Muscle layer of colon (tissue), 2 donors: ENCODE measurements at regions not wholly inside any gene's neighbourhood (a gene's known extent, or its start where the extent isn't known, plus 50 kb on each side); places are given as distances from the start of the nearest gene placed in this dataset.
"Not testable (repeated sequence)": the region's sequence is repeated elsewhere in the genome, so short reads cannot be mapped to it uniquely, and the experiment has no call there.

Source experiments
- H3K27ac ChIP-seq: one replicate; pipeline ENCODE4 v1.7.0; 2013; ENCODE audit warnings: low read depth, mild to moderate bottlenecking, low read length, moderate library complexity
- H3K27me3 ChIP-seq, 2 donors: one replicate each; pipeline ENCODE4 v1.7.0; 2013; ENCODE audit warnings: low read length in 2 of 2, mild to moderate bottlenecking in 2 of 2; ENCODE audit not compliant: insufficient read depth in 2 of 2, control insufficient read depth in 1 of 2
- H3K36me3 ChIP-seq: one replicate; pipeline ENCODE4 v1.7.0; 2013; ENCODE audit warnings: mild to moderate bottlenecking, low read length; ENCODE audit not compliant: insufficient read depth
- H3K4me1 ChIP-seq: one replicate; pipeline ENCODE4 v1.7.0; 2013; ENCODE audit warnings: mild to moderate bottlenecking, low read length; ENCODE audit not compliant: insufficient read depth
- H3K4me3 ChIP-seq, 2 donors: one replicate each; pipeline ENCODE4 v1.7.0; 2013; ENCODE audit warnings: low read length in 2 of 2, low read depth in 1 of 2, mild to moderate bottlenecking in 1 of 2, moderate library complexity in 1 of 2
- H3K9ac ChIP-seq: one replicate; pipeline ENCODE4 v1.7.0; 2013; ENCODE audit warnings: low read length
- H3K9me3 ChIP-seq: one replicate; pipeline ENCODE4 v1.7.0; 2013; ENCODE audit warnings: mild to moderate bottlenecking, low read length
- donor health status: abdominal sarcoma.
- donor health status: Adenocarcinoma of cecum.

- no peak overlapping the region for H3K9ac ChIP-seq
- H3K4me3 ChIP-seq: no peak overlapping the region
- H3K27me3 ChIP-seq: no peaks in the 10 kb centered on the region
- H3K36me3 ChIP-seq: no peaks in the 10 kb centered on the region
- H3K27ac ChIP-seq: no peak overlapping the region
- peaks cover 24% of the 10 kb centered on the region for H3K4me1 ChIP-seq
- H3K9me3 ChIP-seq: no peaks in the 10 kb centered on the region
Observed at GRCh38 chr1:157315544-157315943, 177.3 kb upstream of the ETV3 start.

- no peak overlapping the region for H3K27ac ChIP-seq
- H3K9ac ChIP-seq: no peak overlapping the region
- H3K27me3 ChIP-seq: no peaks in the 10 kb centered on the region
- H3K4me3 ChIP-seq: no peak overlapping the region
- H3K9me3 ChIP-seq: no peaks in the 10 kb centered on the region
- peaks cover 31% of the 10 kb centered on the region for H3K4me1 ChIP-seq
- no peaks in the 10 kb centered on the region for H3K36me3 ChIP-seq
Observed at GRCh38 chr1:157314408-157314807, 176.2 kb upstream of the ETV3 start.

- H3K36me3 ChIP-seq: no peaks in the 10 kb centered on the region
- no peak overlapping the region for H3K27ac ChIP-seq
- no peaks in the 10 kb centered on the region for H3K9me3 ChIP-seq
- H3K9ac ChIP-seq: no peak overlapping the region
- peaks cover 31% of the 10 kb centered on the region for H3K4me1 ChIP-seq
- no peaks in the 10 kb centered on the region for H3K27me3 ChIP-seq
- H3K4me3 ChIP-seq: no peak overlapping the region
Observed at GRCh38 chr1:157313240-157313807, 175.1 kb upstream of the ETV3 start.

GRCh38 chr1:157312082-157312812 lies 174.1 kb upstream of the ETV3 start:
- H3K36me3 ChIP-seq: no peaks in the 10 kb centered on the region
- H3K27ac ChIP-seq: no peak overlapping the region
- no peak overlapping the region for H3K9ac ChIP-seq
- peak overlapping the region in 1 of 2 donors; percentile 10 for H3K4me3 ChIP-seq
- H3K9me3 ChIP-seq: no peaks in the 10 kb centered on the region
- no peaks in the 10 kb centered on the region for H3K27me3 ChIP-seq
- H3K4me1 ChIP-seq: peaks cover 31% of the 10 kb centered on the region

- H3K9me3 ChIP-seq: no peaks in the 10 kb centered on the region
- no peaks in the 10 kb centered on the region for H3K36me3 ChIP-seq
- peaks cover 31% of the 10 kb centered on the region for H3K4me1 ChIP-seq
- no peaks in the 10 kb centered on the region for H3K27me3 ChIP-seq
- H3K9ac ChIP-seq: no peak overlapping the region
- no peak overlapping the region for H3K4me3 ChIP-seq
- no peak overlapping the region for H3K27ac ChIP-seq
Observed at GRCh38 chr1:157311730-157312081, 173.5 kb upstream of the ETV3 start.

GRCh38 chr1:157310805-157311729 lies 172.9 kb upstream of the ETV3 start:
- not testable (repeated sequence) for H3K27me3 ChIP-seq, H3K9me3 ChIP-seq, H3K27ac ChIP-seq, H3K4me3 ChIP-seq, H3K36me3 ChIP-seq, H3K9ac ChIP-seq
- peaks cover 31% of the 10 kb centered on the region for H3K4me1 ChIP-seq

- no peak overlapping the region for H3K9ac ChIP-seq
- peaks cover 31% of the 10 kb centered on the region for H3K4me1 ChIP-seq
- H3K27ac ChIP-seq: no peak overlapping the region
- H3K36me3 ChIP-seq: no peaks in the 10 kb centered on the region
- no peaks in the 10 kb centered on the region for H3K27me3 ChIP-seq
- no peak overlapping the region for H3K4me3 ChIP-seq
- H3K9me3 ChIP-seq: no peaks in the 10 kb centered on the region
Observed at GRCh38 chr1:157310401-157310800, 172.2 kb upstream of the ETV3 start.

GRCh38 chr1:157307491-157307890 lies 169.3 kb upstream of the ETV3 start:
- peaks cover 27% of the 10 kb centered on the region for H3K4me1 ChIP-seq
- H3K27ac ChIP-seq: no peak overlapping the region
- H3K4me3 ChIP-seq: no peak overlapping the region
- H3K9me3 ChIP-seq: no peaks in the 10 kb centered on the region
- H3K9ac ChIP-seq: no peak overlapping the region
- no peaks in the 10 kb centered on the region for H3K27me3 ChIP-seq
- no peaks in the 10 kb centered on the region for H3K36me3 ChIP-seq

GRCh38 chr1:157306896-157307295 lies 168.7 kb upstream of the ETV3 start:
- H3K4me1 ChIP-seq: peaks cover 21% of the 10 kb centered on the region
- H3K9me3 ChIP-seq: no peaks in the 10 kb centered on the region
- no peak overlapping the region for H3K27ac ChIP-seq
- no peak overlapping the region for H3K9ac ChIP-seq
- no peak overlapping the region for H3K4me3 ChIP-seq
- H3K27me3 ChIP-seq: no peaks in the 10 kb centered on the region
- no peaks in the 10 kb centered on the region for H3K36me3 ChIP-seq

GRCh38 chr1:157304271-157304670 lies 166.1 kb upstream of the ETV3 start:
- Histone ChIP-seq H3K27ac (no peak overlapping the region), H3K9me3 (no peaks in the 10 kb centered on the region), H3K4me3 (no peak overlapping the region), H3K27me3 (no peaks in the 10 kb centered on the region), H3K36me3 (no peaks in the 10 kb centered on the region), H3K4me1 (no peaks in the 10 kb centered on the region), H3K9ac (no peak overlapping the region)

- Histone ChIP-seq H3K4me1 (no peaks in the 10 kb centered on the region), H3K4me3 (no peak overlapping the region), H3K9me3 (no peaks in the 10 kb centered on the region), H3K9ac (no peak overlapping the region), H3K27ac (no peak overlapping the region), H3K36me3 (no peaks in the 10 kb centered on the region), H3K27me3 (no peaks in the 10 kb centered on the region)
Observed at GRCh38 chr1:157302724-157303123, 164.5 kb upstream of the ETV3 start.
